GM10847 (cell line): ENCODE measurements at regions not wholly inside any gene's neighbourhood (a gene's known extent, or its start where the extent isn't known, plus 50 kb on each side); places are given as distances from the start of the nearest gene placed in this dataset.

Source experiments
- POLR2A ChIP-seq: IDR thresholded peaks from 2 replicates; pipeline ENCODE4 v1.6.1; 2011; ENCODE audit not compliant: insufficient read length; ENCODE audit errors: extremely low read depth

DNA sequence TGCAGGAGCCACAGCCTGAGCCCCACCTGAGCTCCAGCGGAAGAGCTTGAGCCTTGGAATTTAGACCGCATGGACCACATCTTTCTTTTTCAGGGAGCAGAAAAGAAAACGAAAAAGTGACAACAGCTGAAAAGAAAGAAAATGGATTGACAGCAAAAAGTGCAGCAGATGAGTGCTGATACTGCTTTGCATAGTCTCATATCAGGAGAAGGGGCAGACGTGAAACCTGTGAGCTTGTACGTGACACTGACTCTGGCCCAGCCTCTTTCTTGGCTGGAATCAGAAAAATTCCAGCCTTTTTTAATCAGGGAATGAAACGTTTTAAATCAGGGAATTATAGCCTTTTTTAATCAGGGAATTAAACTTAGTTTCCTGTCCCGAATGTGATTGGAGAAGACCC lies 1296.5 kb downstream of the TMEM121 start:
- TF ChIP-seq POLR2A: no peak

DNA sequence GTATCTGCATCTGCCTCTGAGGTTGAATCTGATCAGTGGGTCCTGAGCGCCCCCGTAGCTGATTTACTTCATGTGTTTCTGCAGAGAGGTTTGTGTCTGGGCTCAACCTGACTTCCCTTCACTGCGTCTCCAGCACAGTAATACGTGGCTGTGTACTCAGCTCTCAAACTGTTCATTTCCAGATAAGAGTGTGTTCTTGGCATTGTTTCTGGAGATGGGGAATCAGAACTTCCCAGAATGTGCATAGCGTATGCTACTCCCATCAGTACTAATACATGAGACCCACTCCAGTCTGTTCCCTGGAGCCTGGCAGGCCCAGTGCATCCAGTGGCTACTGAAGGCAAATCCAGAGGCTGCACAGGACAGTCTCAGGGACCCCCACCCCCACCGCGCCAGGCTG lies 1297.2 kb downstream of the TMEM121 start:
- no peak for TF ChIP-seq POLR2A

DNA sequence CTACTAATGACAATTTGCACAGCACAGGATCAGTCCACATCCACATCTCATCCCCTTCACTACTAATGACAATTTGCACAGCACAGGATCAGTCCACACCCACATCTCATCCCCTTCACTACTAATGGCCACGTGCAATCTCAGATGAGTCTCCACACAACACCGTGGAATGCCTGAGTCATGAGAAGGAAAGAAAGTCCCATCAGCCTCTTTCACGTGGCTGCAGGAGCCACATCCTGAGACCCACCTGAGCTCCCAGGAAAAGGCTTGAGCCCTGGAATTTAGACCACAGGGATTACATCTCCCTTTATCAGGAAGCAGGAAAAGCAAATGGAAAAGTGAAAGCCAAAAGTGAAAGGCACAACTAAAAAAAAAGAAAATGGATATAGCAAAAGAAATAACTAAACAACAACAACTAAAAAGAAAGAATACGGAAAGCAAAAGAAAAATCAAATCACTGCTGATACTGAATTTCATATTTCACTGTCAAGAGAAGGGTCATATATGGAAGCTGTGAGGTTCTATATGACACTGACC lies 1300.5 kb downstream of the TMEM121 start:
- no peak for TF ChIP-seq POLR2A

DNA sequence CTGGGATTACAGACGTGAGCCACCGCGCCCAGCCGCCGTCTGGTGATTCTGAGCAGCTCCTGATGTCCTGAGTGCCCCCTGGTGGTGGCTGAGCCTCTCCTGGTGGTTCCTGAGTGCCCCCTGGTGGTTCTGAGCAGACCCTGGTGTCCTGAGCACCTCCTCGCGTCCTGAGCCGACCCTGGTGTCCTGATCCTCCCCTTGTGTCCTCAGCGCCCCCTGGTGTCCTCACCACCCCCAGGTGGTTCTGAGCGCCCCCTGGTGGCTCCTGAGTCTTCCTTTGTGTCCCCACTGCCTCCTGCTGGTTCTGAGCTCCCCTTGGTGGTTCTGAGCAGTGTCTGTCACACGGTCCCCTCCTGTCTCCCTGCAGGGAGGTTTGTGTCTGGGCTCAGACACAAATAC lies 1304.9 kb downstream of the TMEM121 start:
- no peak for TF ChIP-seq POLR2A

DNA sequence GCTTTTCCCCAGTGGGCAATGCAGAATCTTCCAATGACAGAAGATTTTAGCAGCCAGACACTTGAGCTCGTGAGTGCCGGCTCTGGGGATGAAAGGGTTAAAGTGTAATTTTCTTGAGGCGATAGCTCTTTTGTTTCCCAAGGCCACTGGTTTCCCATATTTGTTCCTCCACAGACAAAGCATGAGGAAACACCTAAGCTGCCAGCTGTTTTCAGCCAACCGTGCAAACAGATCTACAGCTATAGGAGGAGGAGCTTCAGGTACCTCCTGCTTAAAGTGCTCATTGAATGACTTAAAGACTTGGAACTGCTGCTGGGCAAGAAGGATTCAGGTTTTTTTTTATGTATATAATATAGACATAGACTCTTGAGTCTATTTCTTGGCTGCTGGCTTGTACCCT lies 1311.5 kb downstream of the TMEM121 start:
- TF ChIP-seq POLR2A: no peak

DNA sequence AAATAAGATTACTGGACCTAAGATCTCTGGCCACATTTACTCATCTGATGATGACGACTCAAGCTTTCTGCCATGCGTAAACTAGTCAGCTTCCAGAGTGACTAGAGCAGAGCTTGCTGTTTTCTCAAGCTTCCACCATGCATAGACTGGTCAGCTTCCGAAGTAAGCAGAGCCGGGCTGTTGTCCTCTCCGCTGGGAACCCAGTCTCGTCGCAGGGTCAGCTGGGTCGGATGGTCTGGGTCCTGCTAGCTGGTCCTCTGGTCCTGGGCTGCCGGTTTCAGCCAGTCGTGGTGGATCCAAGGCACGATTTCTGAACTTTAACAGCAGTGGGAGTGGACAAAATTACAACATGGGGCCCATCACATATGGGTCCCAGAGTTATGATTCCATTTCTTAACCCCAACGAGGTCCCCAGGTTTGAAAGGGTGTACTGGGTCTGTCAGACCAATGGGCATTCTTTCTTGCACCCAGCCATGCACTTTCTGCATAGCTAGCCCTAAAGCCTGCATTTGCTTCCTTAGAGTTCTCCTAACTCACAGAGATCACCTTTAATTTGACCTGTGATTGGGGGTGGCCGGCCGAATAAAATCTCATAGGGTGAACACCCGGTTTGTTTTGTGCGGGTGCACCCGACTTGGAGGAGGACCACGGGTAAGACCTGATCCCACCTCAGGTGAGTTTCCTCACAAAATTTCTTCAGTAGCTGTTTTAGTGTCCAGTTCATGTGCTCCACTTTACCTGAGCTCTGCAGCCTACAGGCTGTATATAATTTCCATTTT lies 1312.8 kb downstream of the TMEM121 start:
- TF ChIP-seq POLR2A: no peak

DNA sequence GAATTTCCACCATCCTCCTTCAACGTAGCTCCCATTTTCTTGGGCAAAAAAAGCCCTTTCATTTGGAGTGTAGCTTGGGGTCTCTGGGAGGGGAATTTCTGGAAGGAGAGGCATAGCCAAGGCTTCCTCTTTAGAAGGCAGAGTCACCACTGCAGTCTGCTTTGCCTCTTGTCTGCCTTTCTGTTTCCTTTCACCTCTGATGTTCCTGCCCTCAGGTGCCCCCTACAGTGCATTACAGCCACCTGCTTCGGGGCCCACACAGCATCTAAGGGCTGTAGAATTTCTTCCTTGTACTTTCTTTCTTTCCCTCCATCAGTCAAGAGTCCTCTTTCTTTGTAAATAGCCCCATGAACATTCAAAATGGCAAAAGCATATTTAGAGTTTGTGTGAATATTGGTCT lies 1313.9 kb downstream of the TMEM121 start:
- TF ChIP-seq POLR2A: no peak

DNA sequence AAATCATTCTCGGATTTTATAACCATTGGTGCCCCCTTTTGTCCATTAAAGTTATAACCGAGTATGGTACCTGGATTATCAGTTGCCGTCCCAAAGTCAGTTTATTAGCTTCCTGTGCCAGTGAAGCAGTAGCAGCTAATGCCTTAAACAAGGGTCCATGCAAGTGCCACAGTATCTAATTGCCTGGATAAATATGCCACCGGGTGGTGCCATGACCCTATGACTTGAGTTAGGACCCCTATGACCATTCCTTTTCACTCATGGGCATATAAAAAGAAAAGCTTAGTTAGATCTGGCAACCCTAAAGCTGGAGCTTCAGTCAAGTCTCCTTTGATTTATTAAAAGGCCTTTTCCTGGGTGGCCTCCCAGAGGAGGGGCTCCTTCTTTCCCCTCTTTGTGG lies 1314.6 kb downstream of the TMEM121 start:
- no peak for TF ChIP-seq POLR2A

DNA sequence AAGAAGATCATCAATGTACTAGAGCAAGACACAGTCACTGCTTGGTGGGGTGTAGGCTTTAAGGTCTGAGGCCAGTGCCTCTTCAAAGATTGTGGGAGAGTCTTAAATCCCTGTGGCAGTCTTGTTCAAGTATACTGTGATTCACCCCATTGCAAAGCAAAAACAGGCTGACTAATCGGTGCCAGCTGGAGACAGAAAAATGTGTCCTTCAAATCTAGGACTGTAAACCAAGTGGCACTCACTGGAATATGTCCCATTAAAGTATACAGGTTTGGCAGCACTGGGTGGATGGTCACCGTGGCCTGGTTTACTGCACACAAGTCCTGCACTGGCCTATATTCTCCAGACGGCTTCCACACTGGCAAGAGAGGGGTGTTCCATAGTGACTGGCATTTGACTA lies 1315.3 kb downstream of the TMEM121 start:
- TF ChIP-seq POLR2A: no peak

DNA sequence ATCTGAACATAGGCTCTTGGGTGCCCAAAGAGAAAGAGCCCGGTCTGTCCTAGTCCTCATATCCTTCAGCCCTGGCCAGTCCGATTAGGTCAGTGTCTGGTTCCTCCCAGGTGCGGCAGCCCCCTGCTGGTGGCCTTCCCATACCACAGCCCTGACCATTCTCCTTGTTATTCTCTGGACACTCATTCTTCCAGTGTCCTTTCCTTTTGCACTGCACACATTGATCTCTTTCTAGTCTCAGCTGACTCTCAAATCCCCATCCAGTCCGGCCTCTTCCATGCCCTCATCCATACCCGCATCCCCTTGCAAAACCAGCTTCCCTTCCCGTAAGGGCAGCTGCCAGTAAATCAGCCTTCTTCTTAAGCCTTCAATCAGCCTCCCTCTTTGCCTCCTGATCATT lies 1316.3 kb downstream of the TMEM121 start:
- TF ChIP-seq POLR2A: no peak

DNA sequence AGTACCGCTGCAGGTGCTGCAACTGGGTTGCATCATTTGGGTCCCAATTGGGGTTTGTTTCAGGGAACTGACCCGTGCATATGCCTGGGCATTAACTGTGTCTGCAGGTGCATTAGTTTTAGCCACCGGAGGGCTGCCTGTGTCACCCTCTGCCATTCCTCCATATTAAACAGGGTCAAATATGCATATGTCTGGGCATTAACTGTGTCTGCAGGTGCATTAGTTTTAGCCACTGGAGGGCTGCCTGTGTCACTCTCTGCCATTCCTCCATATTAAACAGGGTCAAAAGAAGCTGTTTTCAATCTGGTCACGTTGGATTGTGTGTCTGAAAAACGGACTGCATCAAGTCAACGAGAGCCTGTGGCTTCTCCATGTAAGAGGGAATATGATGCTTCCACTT lies 1317.0 kb downstream of the TMEM121 start:
- TF ChIP-seq POLR2A: no peak

DNA sequence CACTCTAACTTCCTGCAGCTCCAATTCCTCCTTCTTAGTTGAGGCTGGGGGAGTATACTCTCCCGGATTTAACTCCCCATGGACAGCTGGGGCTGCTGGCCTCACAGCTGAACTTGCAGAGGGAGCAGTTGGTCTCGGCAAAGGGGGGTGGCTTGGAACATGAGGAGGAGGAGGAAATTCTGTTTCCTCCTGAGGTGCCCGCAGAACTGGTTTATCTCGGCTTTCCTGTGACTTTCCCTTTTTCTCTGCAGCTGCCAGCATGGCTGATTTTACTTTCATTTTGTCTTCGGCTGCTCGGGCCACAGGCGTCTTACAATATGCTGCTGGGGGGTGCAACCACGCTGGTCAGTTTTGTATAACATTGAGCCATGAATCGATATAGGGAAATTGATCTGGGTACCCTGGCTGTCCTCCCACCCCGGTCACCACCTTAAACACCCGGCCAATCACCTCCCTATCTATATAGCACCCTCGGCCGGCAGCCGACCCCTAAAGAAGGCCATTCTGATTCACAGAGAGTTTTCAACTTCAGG lies 1317.6 kb downstream of the TMEM121 start:
- no peak for TF ChIP-seq POLR2A

DNA sequence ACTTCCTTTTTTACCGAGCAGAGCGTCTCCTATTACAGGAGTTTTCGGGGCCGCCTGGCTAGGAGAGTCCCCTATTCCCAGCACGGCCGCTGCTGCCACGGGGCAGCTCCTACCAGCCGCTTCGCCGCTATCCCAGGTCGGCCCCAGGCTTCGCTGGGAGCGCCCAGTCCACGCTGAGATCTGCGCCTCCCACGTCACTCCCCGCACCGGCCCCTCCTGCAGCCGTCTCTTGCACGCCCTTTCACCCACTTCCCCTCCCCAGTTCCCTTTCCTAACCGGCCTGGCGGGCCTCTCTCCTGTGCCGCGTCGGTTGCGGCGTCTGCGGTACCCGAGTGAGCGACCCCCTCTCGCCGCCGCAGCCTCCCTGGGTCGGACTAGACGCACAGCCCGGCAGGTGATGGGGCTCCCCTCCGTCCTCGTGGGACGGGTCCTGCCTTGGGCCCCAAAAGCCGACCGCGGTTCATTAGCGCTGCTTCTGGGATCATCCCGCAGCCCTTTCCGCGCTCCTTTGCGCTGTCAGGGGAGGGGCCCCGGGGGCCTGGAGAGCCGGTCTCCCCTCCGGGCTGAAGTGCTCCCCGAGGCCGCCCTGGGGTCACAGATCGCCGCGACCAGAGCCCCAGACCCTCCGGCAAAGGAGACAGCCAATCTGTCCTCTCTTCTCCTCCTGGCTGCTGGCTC lies 1318.4 kb downstream of the TMEM121 start:
- TF ChIP-seq POLR2A: peak; percentile 42

DNA sequence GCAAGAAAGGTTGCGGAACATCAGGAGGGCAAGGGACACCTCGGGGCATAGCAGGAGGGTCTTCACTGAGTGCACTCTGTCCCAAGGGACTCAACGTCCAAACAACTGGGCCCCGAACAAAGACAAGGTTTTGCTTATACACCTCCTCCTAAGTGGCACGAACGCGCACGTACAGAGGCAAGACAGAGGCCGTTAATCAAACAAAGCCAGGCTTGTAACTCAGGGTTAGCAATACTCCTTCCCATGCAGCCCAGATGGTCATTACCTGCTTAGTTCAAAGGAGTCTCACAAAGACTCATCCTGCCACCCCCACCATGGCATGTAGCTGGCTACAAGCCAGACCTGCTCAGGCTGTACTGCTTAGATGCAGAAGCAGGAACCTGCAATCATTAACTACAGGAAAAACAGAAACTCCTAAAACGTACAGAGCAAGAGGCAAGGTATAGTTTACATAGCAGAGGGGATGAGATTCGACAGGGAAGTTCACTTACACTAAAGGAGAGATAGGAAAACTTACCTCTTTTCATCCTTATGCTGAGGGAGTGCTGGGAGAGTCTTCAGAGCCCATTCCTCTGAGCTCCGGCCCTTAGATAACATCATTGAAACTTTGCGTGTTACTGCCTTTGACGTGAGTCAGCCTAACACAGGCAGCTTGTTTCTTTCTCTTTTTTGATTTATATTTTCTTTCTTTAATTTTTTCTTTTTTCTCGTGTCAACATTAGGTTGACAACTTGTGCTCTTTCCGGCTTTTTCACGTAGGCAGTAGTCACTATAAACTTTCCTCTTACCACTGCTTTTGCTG lies 1319.1 kb downstream of the TMEM121 start:
- TF ChIP-seq POLR2A: no peak

DNA sequence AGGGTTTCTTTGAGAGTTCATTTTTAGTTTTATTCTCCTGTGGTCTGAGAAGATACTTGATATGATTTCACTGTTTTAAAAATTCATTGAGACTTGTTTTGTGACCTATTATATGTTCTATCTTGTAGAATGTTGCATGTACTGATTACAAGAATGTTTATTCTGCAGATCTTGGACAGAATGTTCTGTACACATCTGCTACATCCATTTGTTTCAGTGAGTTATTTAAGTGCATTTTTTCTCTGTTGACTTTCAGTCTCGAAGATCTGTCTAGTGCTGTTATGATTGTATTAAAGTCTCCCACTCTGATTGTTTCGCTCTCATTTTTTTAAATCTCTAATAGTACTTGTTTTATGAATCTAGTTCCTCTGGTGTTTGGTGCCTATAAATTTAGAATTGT lies 1319.8 kb downstream of the TMEM121 start:
- TF ChIP-seq POLR2A: no peak
